Neuron (in vitro differentiated cells): ENCODE measurements at regions not wholly inside any gene's neighbourhood (a gene's known extent, or its start where the extent isn't known, plus 50 kb on each side); places are given as distances from the start of the nearest gene placed in this dataset.

Experiments
- H2AFZ ChIP-seq: one replicate; pipeline ENCODE4 v1.6.1; 2013; ENCODE audit warnings: low read depth, mild to moderate bottlenecking, inconsistent platforms, low read length, moderate library complexity
- H3K27me3 ChIP-seq: one replicate; pipeline ENCODE4 v1.6.1; 2013; ENCODE audit warnings: low read length; ENCODE audit not compliant: insufficient read depth
- H3K36me3 ChIP-seq: one replicate; pipeline ENCODE4 v1.6.1; 2013; ENCODE audit warnings: low read length; ENCODE audit not compliant: insufficient read depth
- H3K4me1 ChIP-seq: one replicate; pipeline ENCODE4 v1.6.1; 2013; ENCODE audit warnings: low read length; ENCODE audit not compliant: insufficient read depth
- H3K4me3 ChIP-seq: 2 replicates; pipeline ENCODE4 v1.5.1; 2013; ENCODE audit warnings: mild to moderate bottlenecking, low read length, moderate library complexity
- H3K9me3 ChIP-seq: one replicate; pipeline ENCODE4 v1.6.1; 2013; ENCODE audit warnings: low read length

- Histone ChIP-seq H3K27me3 (no peaks in the 10 kb centered on the region), H3K9me3 (no peaks in the 10 kb centered on the region), H3K4me3 (no peak overlapping the region), H3K4me1 (peaks cover 6% of the 10 kb centered on the region), H2AFZ (no peak overlapping the region), H3K36me3 (no peaks in the 10 kb centered on the region)
Observed at GRCh38 chr10:131620904-131621303, 279.9 kb upstream of the PPP2R2D start.

GRCh38 chr10:131621784-131622624 is 278.8 kb upstream of the PPP2R2D start:
- H3K27me3 ChIP-seq, result no peaks in the 10 kb centered on the region

GRCh38 chr10:131625041-131625440 is 275.8 kb upstream of the PPP2R2D start:
- no peaks in the 10 kb centered on the region for H3K9me3 ChIP-seq
- no peak overlapping the region for H3K4me3 ChIP-seq
- H3K4me1 ChIP-seq, result no peaks in the 10 kb centered on the region
- H3K36me3 ChIP-seq, result no peaks in the 10 kb centered on the region
- H2AFZ ChIP-seq, result no peak overlapping the region
- no peaks in the 10 kb centered on the region for H3K27me3 ChIP-seq

More at GRCh38 chr10:131621784-131622624, 278.8 kb upstream of the PPP2R2D start:
- H2AFZ ChIP-seq, result no peak overlapping the region
- H3K4me1 ChIP-seq, result peaks cover 5% of the 10 kb centered on the region
- H3K4me3 ChIP-seq, result no peak overlapping the region
- no peaks in the 10 kb centered on the region for H3K9me3 ChIP-seq
- no peaks in the 10 kb centered on the region for H3K36me3 ChIP-seq

- no peaks in the 10 kb centered on the region for H3K36me3 ChIP-seq
- H3K9me3 ChIP-seq, result no peaks in the 10 kb centered on the region
- H2AFZ ChIP-seq, result no peak overlapping the region
- no peaks in the 10 kb centered on the region for H3K27me3 ChIP-seq
- H3K4me3 ChIP-seq, result no peak overlapping the region
- no peaks in the 10 kb centered on the region for H3K4me1 ChIP-seq
Observed at GRCh38 chr10:131626274-131626673, 274.5 kb upstream of the PPP2R2D start.

GRCh38 chr10:131629026-131629770 is 271.6 kb upstream of the PPP2R2D start:
- Histone ChIP-seq H3K9me3 (no peaks in the 10 kb centered on the region), H2AFZ (no peak overlapping the region), H3K4me3 (no peak overlapping the region), H3K4me1 (no peaks in the 10 kb centered on the region), H3K27me3 (no peaks in the 10 kb centered on the region), H3K36me3 (no peaks in the 10 kb centered on the region)

GRCh38 chr10:131630772-131631258 is 270.0 kb upstream of the PPP2R2D start:
- Histone ChIP-seq H3K4me3 (no peak overlapping the region), H3K4me1 (no peaks in the 10 kb centered on the region), H3K36me3 (no peaks in the 10 kb centered on the region), H3K27me3 (no peaks in the 10 kb centered on the region), H3K9me3 (no peaks in the 10 kb centered on the region), H2AFZ (no peak overlapping the region)

- no peaks in the 10 kb centered on the region for H3K36me3 ChIP-seq
- H3K4me3 ChIP-seq, result no peak overlapping the region
- no peaks in the 10 kb centered on the region for H3K27me3 ChIP-seq
- H3K9me3 ChIP-seq, result no peaks in the 10 kb centered on the region
- H2AFZ ChIP-seq, result no peak overlapping the region
- H3K4me1 ChIP-seq, result no peaks in the 10 kb centered on the region
Observed at GRCh38 chr10:131631619-131632018, 269.2 kb upstream of the PPP2R2D start.

GRCh38 chr10:131635564-131636015 is 265.2 kb upstream of the PPP2R2D start:
- Histone ChIP-seq H3K9me3 (no peaks in the 10 kb centered on the region), H3K36me3 (no peaks in the 10 kb centered on the region), H3K27me3 (no peaks in the 10 kb centered on the region), H2AFZ (no peak overlapping the region), H3K4me1 (no peaks in the 10 kb centered on the region), H3K4me3 (no peak overlapping the region)

- Histone ChIP-seq H3K9me3 (no peaks in the 10 kb centered on the region), H3K4me3 (no peak overlapping the region), H2AFZ (no peak overlapping the region), H3K27me3 (no peaks in the 10 kb centered on the region), H3K36me3 (no peaks in the 10 kb centered on the region), H3K4me1 (no peaks in the 10 kb centered on the region)
Observed at GRCh38 chr10:131636116-131636515, 264.7 kb upstream of the PPP2R2D start.

GRCh38 chr10:131636841-131637724 is 263.7 kb upstream of the PPP2R2D start:
- H3K4me1 ChIP-seq, result no peaks in the 10 kb centered on the region
- H3K9me3 ChIP-seq, result no peaks in the 10 kb centered on the region
- H3K36me3 ChIP-seq, result no peaks in the 10 kb centered on the region
- no peak overlapping the region for H2AFZ ChIP-seq
- no peak overlapping the region for H3K4me3 ChIP-seq
- H3K27me3 ChIP-seq, result no peaks in the 10 kb centered on the region

GRCh38 chr10:131638049-131638879 is 262.5 kb upstream of the PPP2R2D start:
- H3K4me3 ChIP-seq, result no peak overlapping the region

GRCh38 chr10:131638880-131639278 is 261.9 kb upstream of the PPP2R2D start:
- H2AFZ ChIP-seq, result no peak overlapping the region
- H3K4me1 ChIP-seq, result no peaks in the 10 kb centered on the region
- no peaks in the 10 kb centered on the region for H3K36me3 ChIP-seq
- no peak overlapping the region for H3K4me3 ChIP-seq
- no peaks in the 10 kb centered on the region for H3K9me3 ChIP-seq
- H3K27me3 ChIP-seq, result no peaks in the 10 kb centered on the region

More at GRCh38 chr10:131638049-131638879, 262.5 kb upstream of the PPP2R2D start:
- no peaks in the 10 kb centered on the region for H3K27me3 ChIP-seq
- no peak overlapping the region for H2AFZ ChIP-seq
- H3K4me1 ChIP-seq, result no peaks in the 10 kb centered on the region
- no peaks in the 10 kb centered on the region for H3K9me3 ChIP-seq
- no peaks in the 10 kb centered on the region for H3K36me3 ChIP-seq
